ENCODE measurements at regions not wholly inside any gene's neighbourhood (a gene's known extent, or its start where the extent isn't known, plus 50 kb on each side); places are given as distances from the start of the nearest gene placed in this dataset.

DNA sequence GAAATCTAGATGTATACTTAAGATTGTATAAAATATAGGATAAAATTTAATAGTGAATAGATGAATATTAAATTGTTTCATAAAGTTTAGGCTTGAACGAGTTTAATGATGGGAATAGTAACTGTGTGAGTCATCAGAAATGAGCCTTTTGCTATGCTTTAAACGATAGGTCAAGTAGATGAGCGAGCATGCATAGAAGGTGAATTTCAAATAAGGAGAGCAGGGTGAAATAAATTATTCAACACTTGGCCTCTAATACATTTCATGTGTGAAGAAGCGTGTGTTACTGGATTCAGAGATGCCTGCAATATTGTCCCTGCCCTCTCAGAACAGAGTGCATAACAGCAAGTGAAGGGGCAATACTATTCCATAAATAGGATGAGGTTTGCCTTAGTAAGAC, 74.4 kb upstream of the EYA4 start:
- Histone ChIP-seq H3K79me2 (ENCODE audit: low read length) (no peaks in the 10 kb centered on the region), H3K4me3 (ENCODE audit: low read length) (no peak overlapping the region), H3K36me3 (replicated peaks; ENCODE audit: low read depth, low read length) (no peaks in the 10 kb centered on the region), H3K9ac (ENCODE audit: low read length) (no peak overlapping the region), H2AFZ (ENCODE audit: low read depth, low read length) (no peak overlapping the region), H3K27ac (ENCODE audit: low read length) (no peak overlapping the region), H3K4me1 (ENCODE audit: low read length) (no peaks in the 10 kb centered on the region), H3K9me3 (ENCODE audit: insufficient read depth, low read length) (no peaks in the 10 kb centered on the region), H4K20me1 (ENCODE audit: insufficient read depth, low read length) (no peaks in the 10 kb centered on the region), H3K4me2 (ENCODE audit: low read length) (no peak overlapping the region), H3K27me3 (ENCODE audit: low read depth, low read length) (no peaks in the 10 kb centered on the region)
- TF ChIP-seq CTCF (IDR thresholded peaks at IDR 0.05; ENCODE audit: low read depth, low read length) (no peak), EZH2phosphoT487 (IDR thresholded peaks at IDR 0.05; ENCODE audit: low read depth) (no peak)

- H3K9ac ChIP-seq (ENCODE audit: low read length) = no peak overlapping the region
- H3K79me2 ChIP-seq (ENCODE audit: low read length) = no peaks in the 10 kb centered on the region
- no peak overlapping the region for H3K27ac ChIP-seq (ENCODE audit: low read length)
- no peaks in the 10 kb centered on the region for H4K20me1 ChIP-seq (ENCODE audit: insufficient read depth, low read length)
- H2AFZ ChIP-seq (ENCODE audit: low read depth, low read length) = no peak overlapping the region
- H3K4me3 ChIP-seq (ENCODE audit: low read length) = no peak overlapping the region
- H3K27me3 ChIP-seq (ENCODE audit: low read depth, low read length) = no peaks in the 10 kb centered on the region
- no peak overlapping the region for H3K4me2 ChIP-seq (ENCODE audit: low read length)
- H3K9me3 ChIP-seq (ENCODE audit: insufficient read depth, low read length) = no peaks in the 10 kb centered on the region
- no peaks in the 10 kb centered on the region for H3K4me1 ChIP-seq (ENCODE audit: low read length)
- TF ChIP-seq CTCF (IDR thresholded peaks at IDR 0.05; ENCODE audit: low read depth, low read length) (no peak), EZH2phosphoT487 (IDR thresholded peaks at IDR 0.05; ENCODE audit: low read depth) (no peak)
- no peaks in the 10 kb centered on the region for H3K36me3 ChIP-seq (replicated peaks; ENCODE audit: low read depth, low read length)
These were observed 71.3 kb upstream of the EYA4 start for GRCh38 chr6:133169901-133170300.

DNA sequence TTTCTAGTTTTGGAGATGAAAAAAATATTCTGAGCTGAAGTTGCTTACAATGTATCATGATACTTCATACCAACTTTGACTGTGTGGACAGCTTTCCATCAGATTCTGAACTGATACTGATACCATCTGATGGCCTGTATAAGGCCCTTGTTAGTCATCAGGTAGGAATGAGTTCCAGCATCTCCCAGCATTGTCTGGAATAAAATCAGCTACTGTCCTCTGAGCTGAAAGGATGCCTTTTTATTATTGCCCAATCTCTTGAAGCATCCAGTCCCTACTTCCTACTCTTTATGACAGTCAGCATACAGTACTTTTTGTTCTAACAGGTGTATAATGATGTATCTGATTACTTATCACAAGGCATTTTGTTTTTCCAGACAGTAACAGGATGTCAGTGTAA, 70.6 kb upstream of the EYA4 start:
- TF ChIP-seq EZH2phosphoT487 (IDR thresholded peaks at IDR 0.05; ENCODE audit: low read depth) = no peak
- TF ChIP-seq CTCF (IDR thresholded peaks at IDR 0.05; ENCODE audit: low read depth, low read length) = no peak
- H3K4me2 ChIP-seq (ENCODE audit: low read length) = no peak overlapping the region
- H3K27me3 ChIP-seq (ENCODE audit: low read depth, low read length) = no peaks in the 10 kb centered on the region
- H3K79me2 ChIP-seq (ENCODE audit: low read length) = no peaks in the 10 kb centered on the region
- H3K27ac ChIP-seq (ENCODE audit: low read length) = no peak overlapping the region
- H3K9me3 ChIP-seq (ENCODE audit: insufficient read depth, low read length) = no peaks in the 10 kb centered on the region
- H2AFZ ChIP-seq (ENCODE audit: low read depth, low read length) = no peak overlapping the region
- no peak overlapping the region for H3K4me3 ChIP-seq (ENCODE audit: low read length)
- no peaks in the 10 kb centered on the region for H4K20me1 ChIP-seq (ENCODE audit: insufficient read depth, low read length)
- H3K4me1 ChIP-seq (ENCODE audit: low read length) = no peaks in the 10 kb centered on the region
- H3K9ac ChIP-seq (ENCODE audit: low read length) = no peak overlapping the region
- no peaks in the 10 kb centered on the region for H3K36me3 ChIP-seq (replicated peaks; ENCODE audit: low read depth, low read length)

DNA sequence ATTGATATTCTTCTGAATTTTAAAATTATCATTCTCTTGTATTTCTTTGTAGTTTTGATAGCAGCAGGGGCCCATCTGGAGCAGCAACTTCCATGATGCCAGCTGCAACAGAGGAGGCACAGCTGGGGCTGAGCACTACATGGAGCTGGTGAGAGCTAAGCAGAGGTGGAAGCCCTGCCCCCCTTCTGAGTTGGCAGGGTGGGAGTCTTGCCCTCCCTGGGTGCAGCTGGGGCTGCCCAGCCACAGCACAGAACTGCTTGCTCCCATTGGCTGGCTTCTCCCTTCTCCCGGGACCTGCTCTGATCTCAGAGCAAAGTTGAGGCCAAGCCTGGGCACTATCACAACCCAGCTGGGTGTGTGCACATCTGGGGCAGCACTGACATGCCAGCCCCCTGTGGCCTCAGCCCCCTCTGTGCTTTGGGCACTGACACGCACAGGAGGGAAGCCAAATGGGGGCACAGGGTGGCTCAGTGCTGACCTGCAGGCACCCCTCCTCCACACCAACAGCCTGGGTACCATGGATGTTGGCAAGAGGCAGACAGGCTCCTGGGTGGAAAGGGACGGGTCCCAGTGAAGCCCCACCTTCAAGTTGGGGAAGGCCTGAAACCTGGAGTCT, 69.1 kb upstream of the EYA4 start:
- H3K9ac ChIP-seq (ENCODE audit: low read length) = no peak overlapping the region
- no peak overlapping the region for H3K27ac ChIP-seq (ENCODE audit: low read length)
- H3K4me3 ChIP-seq (ENCODE audit: low read length) = no peak overlapping the region
- TF ChIP-seq EZH2phosphoT487 (IDR thresholded peaks at IDR 0.05; ENCODE audit: low read depth) (no peak), CTCF (IDR thresholded peaks at IDR 0.05; ENCODE audit: low read depth, low read length) (no peak)
- no peaks in the 10 kb centered on the region for H3K27me3 ChIP-seq (ENCODE audit: low read depth, low read length)
- H2AFZ ChIP-seq (ENCODE audit: low read depth, low read length) = no peak overlapping the region
- H3K79me2 ChIP-seq (ENCODE audit: low read length) = no peaks in the 10 kb centered on the region
- H3K4me1 ChIP-seq (ENCODE audit: low read length) = no peaks in the 10 kb centered on the region
- no peaks in the 10 kb centered on the region for H4K20me1 ChIP-seq (ENCODE audit: insufficient read depth, low read length)
- H3K36me3 ChIP-seq (replicated peaks; ENCODE audit: low read depth, low read length) = no peaks in the 10 kb centered on the region
- no peak overlapping the region for H3K4me2 ChIP-seq (ENCODE audit: low read length)
- H3K9me3 ChIP-seq (ENCODE audit: insufficient read depth, low read length) = no peaks in the 10 kb centered on the region
